ENCODE measurements at regions not wholly inside any gene's neighbourhood (a gene's known extent, or its start where the extent isn't known, plus 50 kb on each side); places are given as distances from the start of the nearest gene placed in this dataset.

GRCh38 chr10:21234761-21235160 lies 290.7 kb downstream of the SKIDA1 start:
- H3K4me1 Mint-ChIP-seq = peaks cover 15% of the 10 kb centered on the region
- H3K36me3 Mint-ChIP-seq (ENCODE audit: low read depth) = peaks cover 17% of the 10 kb centered on the region
- DNase-seq = no peak
- TF ChIP-seq, protein P1, sequence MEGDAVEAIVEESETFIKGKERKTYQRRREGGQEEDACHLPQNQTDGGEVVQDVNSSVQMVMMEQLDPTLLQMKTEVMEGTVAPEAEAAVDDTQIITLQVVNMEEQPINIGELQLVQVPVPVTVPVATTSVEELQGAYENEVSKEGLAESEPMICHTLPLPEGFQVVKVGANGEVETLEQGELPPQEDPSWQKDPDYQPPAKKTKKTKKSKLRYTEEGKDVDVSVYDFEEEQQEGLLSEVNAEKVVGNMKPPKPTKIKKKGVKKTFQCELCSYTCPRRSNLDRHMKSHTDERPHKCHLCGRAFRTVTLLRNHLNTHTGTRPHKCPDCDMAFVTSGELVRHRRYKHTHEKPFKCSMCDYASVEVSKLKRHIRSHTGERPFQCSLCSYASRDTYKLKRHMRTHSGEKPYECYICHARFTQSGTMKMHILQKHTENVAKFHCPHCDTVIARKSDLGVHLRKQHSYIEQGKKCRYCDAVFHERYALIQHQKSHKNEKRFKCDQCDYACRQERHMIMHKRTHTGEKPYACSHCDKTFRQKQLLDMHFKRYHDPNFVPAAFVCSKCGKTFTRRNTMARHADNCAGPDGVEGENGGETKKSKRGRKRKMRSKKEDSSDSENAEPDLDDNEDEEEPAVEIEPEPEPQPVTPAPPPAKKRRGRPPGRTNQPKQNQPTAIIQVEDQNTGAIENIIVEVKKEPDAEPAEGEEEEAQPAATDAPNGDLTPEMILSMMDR (IDR thresholded peaks at IDR 0.05) = no peak
- H3K9me3 Mint-ChIP-seq = peaks cover 35% of the 10 kb centered on the region
- peaks cover 3% of the 10 kb centered on the region for H3K27me3 Mint-ChIP-seq (ENCODE audit: low read depth, poor library complexity)
- H3K4me3 Mint-ChIP-seq = no peak overlapping the region
- H3K27ac Mint-ChIP-seq = no peak overlapping the region

DNA sequence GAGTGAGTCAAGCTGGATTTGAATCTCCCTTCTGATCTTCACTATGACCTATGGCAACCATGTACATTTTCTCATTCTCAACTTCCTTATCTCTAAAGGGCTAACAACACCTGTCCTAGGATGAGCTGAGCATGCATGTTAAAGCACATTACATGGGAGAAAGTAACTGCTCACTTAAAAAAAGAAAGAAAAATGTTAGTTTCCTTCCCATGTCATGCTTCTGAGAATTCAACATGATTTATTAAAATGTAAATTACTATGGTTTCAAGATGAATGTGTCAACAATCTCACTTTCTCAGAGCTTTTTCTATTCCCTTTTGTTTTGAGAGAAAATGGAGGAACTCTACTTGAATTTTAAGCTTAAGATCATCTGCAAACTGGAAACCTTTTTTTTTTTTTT lies 295.3 kb downstream of the SKIDA1 start:
- Mint-ChIP-seq H3K27me3 (ENCODE audit: low read depth, poor library complexity) (no peaks in the 10 kb centered on the region), H3K4me3 (no peak overlapping the region), H3K27ac (no peak overlapping the region), H3K4me1 (no peaks in the 10 kb centered on the region), H3K36me3 (ENCODE audit: low read depth) (peaks cover 18% of the 10 kb centered on the region), H3K9me3 (peaks cover 42% of the 10 kb centered on the region)
- TF ChIP-seq, protein P1 (IDR thresholded peaks at IDR 0.05) = no peak
- no peak for DNase-seq

- peaks cover 6% of the 10 kb centered on the region for H3K4me1 Mint-ChIP-seq
- DNase-seq = no peak
- peaks cover 3% of the 10 kb centered on the region for H3K27me3 Mint-ChIP-seq (ENCODE audit: low read depth, poor library complexity)
- peaks cover 7% of the 10 kb centered on the region for H3K36me3 Mint-ChIP-seq (ENCODE audit: low read depth)
- no peak overlapping the region for H3K4me3 Mint-ChIP-seq
- TF ChIP-seq, protein P1 (IDR thresholded peaks at IDR 0.05) = no peak
- H3K27ac Mint-ChIP-seq = no peak overlapping the region
- peaks cover 14% of the 10 kb centered on the region for H3K9me3 Mint-ChIP-seq
Observed at GRCh38 chr10:21217748-21218367, 307.6 kb downstream of the SKIDA1 start.

- peaks cover 6% of the 10 kb centered on the region for H3K4me1 Mint-ChIP-seq
- no peak overlapping the region for H3K4me3 Mint-ChIP-seq
- peaks cover 7% of the 10 kb centered on the region for H3K36me3 Mint-ChIP-seq (ENCODE audit: low read depth)
- no peak for DNase-seq
- H3K9me3 Mint-ChIP-seq = peaks cover 14% of the 10 kb centered on the region
- H3K27ac Mint-ChIP-seq = no peak overlapping the region
- TF ChIP-seq, protein P1 (IDR thresholded peaks at IDR 0.05) = no peak
- peaks cover 3% of the 10 kb centered on the region for H3K27me3 Mint-ChIP-seq (ENCODE audit: low read depth, poor library complexity)
Observed at GRCh38 chr10:21217107-21217506, 308.4 kb downstream of the SKIDA1 start.

GRCh38 chr10:21214329-21214728 lies 311.2 kb downstream of the SKIDA1 start:
- H3K27ac Mint-ChIP-seq = no peak overlapping the region
- H3K36me3 Mint-ChIP-seq (ENCODE audit: low read depth) = peaks cover 7% of the 10 kb centered on the region
- H3K4me3 Mint-ChIP-seq = no peak overlapping the region
- H3K27me3 Mint-ChIP-seq (ENCODE audit: low read depth, poor library complexity) = peaks cover 3% of the 10 kb centered on the region
- H3K4me1 Mint-ChIP-seq = peaks cover 6% of the 10 kb centered on the region
- peaks cover 12% of the 10 kb centered on the region for H3K9me3 Mint-ChIP-seq
- TF ChIP-seq, protein P1 (IDR thresholded peaks at IDR 0.05) = no peak
- no peak for DNase-seq

DNA sequence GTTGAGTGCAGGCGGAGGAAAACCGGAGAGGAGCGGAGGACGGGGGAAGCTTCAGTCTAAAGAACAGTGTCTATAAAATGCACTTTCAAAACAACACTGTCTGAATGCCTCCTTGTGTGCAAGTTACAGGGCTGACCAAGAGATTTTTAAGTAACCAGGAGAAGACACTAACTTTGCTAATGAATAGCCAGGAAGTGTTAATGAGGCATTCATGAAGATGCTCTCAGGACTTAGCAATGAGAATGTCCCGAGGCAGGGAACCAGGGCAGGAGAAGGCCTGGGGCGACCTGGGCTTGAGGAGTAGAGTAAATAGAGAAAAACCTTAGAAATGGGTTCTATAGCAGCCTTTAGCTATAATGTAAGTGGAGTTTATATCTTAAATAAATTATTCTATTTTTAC lies 312.1 kb downstream of the SKIDA1 start:
- peaks cover 3% of the 10 kb centered on the region for H3K27me3 Mint-ChIP-seq (ENCODE audit: low read depth, poor library complexity)
- H3K9me3 Mint-ChIP-seq = peaks cover 11% of the 10 kb centered on the region
- DNase-seq = no peak
- peaks cover 10% of the 10 kb centered on the region for H3K4me1 Mint-ChIP-seq
- no peak overlapping the region for H3K4me3 Mint-ChIP-seq
- H3K27ac Mint-ChIP-seq = peak overlapping the region; percentile 7
- TF ChIP-seq, protein P1 (IDR thresholded peaks at IDR 0.05) = no peak
- peaks cover under 1% of the 10 kb centered on the region for H3K36me3 Mint-ChIP-seq (ENCODE audit: low read depth)
